HepG2 (cell line): ENCODE measurements at regions not wholly inside any gene's neighbourhood (a gene's known extent, or its start where the extent isn't known, plus 50 kb on each side); places are given as distances from the start of the nearest gene placed in this dataset.

Experiments used
- ATAC-seq: fragments of 200-7000 bp; cut with Tn5 transposase; 3 replicates; pipeline ENCODE4 v1.9.1; 2020; ENCODE audit warnings: mild to moderate bottlenecking, moderate library complexity
- BruUV-seq: library from RNA; stranded (reverse); fragments of 400-500 nt; replicated peaks from 2 replicates; lab custom pipeline; 2021; lab: Mats Ljungman, UMichigan
- CTCF ChIA-PET: fragments of 300-600 bp; formaldehyde crosslinking; extraction: SDS; loops from one replicate; lab custom pipeline; 2021; ENCODE audit warnings: low total read pairs, inconsistent platforms, low intra/inter-chr PET ratio; lab: Yijun Ruan, JAX
- POLR2A ChIA-PET: fragments of 350-600 bp; sonication (Branson Sonifier 250); formaldehyde crosslinking; loops from one replicate; lab custom pipeline; 2020; ENCODE audit warnings: antibody characterized with exemption, inconsistent platforms; lab: Yijun Ruan, JAX
- DNase-seq: peaks from one replicate; pipeline ENCODE4 v3.0.0-alpha.2; 2015; ENCODE audit warnings: low spot score
- FAIRE-seq: peaks from 3 replicates; lab custom pipeline; 2011; peaks lifted over from hg19 to GRCh38; lab: Jason Lieb, UNC
- H2AFZ ChIP-seq: one replicate; pipeline ENCODE4 v1.6.1; 2011; ENCODE audit warnings: low read length, inconsistent platforms
- H3K27ac ChIP-seq: fragments of 300-600 bp; 3 replicates; pipeline ENCODE4 v1.8.0; 2011; ENCODE audit warnings: mixed run types, mild to moderate bottlenecking, mixed read lengths, low read length, inconsistent platforms; ENCODE audit not compliant: insufficient read depth; ENCODE audit errors: extremely low read length
- H3K27me3 ChIP-seq, 2 experiments: fragments of 200-600 bp in 1 of 2; 2 replicates in 1 of 2; 3 replicates in 1 of 2; pipeline versions ENCODE4 v1.6.0 to v1.8.0; 2011; ENCODE audit warnings: low read length in 2 of 2, mild to moderate bottlenecking in 2 of 2, moderate library complexity in 2 of 2, inconsistent platforms in 1 of 2; ENCODE audit not compliant: insufficient read depth in 2 of 2, control insufficient read depth in 1 of 2
- H3K36me3 ChIP-seq, 2 experiments: fragments of 200-600 bp in 1 of 2; replicated peaks in 1 of 2; 2 replicates in 1 of 2; 3 replicates in 1 of 2; pipeline versions ENCODE4 v1.5.1 to v1.8.0; 2011; ENCODE audit warnings: low read length in 2 of 2, inconsistent platforms in 1 of 2; ENCODE audit not compliant: insufficient read depth in 2 of 2, control insufficient read depth in 1 of 2
- H3K4me1 ChIP-seq: 2 replicates; pipeline ENCODE4 v1.5.1; 2012; ENCODE audit warnings: low read length, inconsistent platforms; ENCODE audit not compliant: insufficient read depth
- H3K4me2 ChIP-seq: 2 replicates; pipeline ENCODE4 v1.6.0; 2011; ENCODE audit warnings: low read depth, low read length, inconsistent platforms
- H3K4me3 ChIP-seq, 3 experiments: fragments of 200-600 bp in 1 of 3; sonication (generic), shearing (Covaris generic) in 1 of 3; replicated peaks in 1 of 3; 2 replicates each; pipeline ENCODE4 v1.5.1; 2011 to 2016; ENCODE audit warnings: low read length in 3 of 3, inconsistent platforms in 2 of 3, low read depth in 2 of 3, mild to moderate bottlenecking in 2 of 3, control low read depth in 1 of 3, mixed read lengths in 1 of 3; ENCODE audit not compliant: insufficient read depth in 1 of 3
- H3K79me2 ChIP-seq: one replicate; pipeline ENCODE4 v1.6.1; 2011; ENCODE audit warnings: low read length, inconsistent platforms; ENCODE audit not compliant: insufficient read depth
- H3K9ac ChIP-seq: 2 replicates; pipeline ENCODE4 v1.6.0; 2011; ENCODE audit warnings: mild to moderate bottlenecking, low read depth, low read length, inconsistent platforms; ENCODE audit not compliant: insufficient read depth
- H3K9me3 ChIP-seq: 2 replicates; pipeline ENCODE4 v1.5.1; 2012; ENCODE audit warnings: mild to moderate bottlenecking, low read length
- H4K20me1 ChIP-seq: 2 replicates; pipeline ENCODE4 v1.6.0; 2011; ENCODE audit warnings: inconsistent platforms, mild to moderate bottlenecking, low read length, moderate library complexity; ENCODE audit not compliant: insufficient read depth
- ATAD3A ChIP-seq: sonication (generic); formaldehyde crosslinking; IDR thresholded peaks from 2 replicates; pipeline ENCODE4 v1.4.0; 2020; ENCODE audit warnings: missing genetic modification reagents
- GATAD1 ChIP-seq: IDR thresholded peaks from 2 replicates; pipeline ENCODE4 v1.6.1; 2016; ENCODE audit warnings: missing genetic modification reagents, missing compliant biosample characterization
- GPBP1L1 ChIP-seq: sonication (generic); formaldehyde crosslinking; IDR thresholded peaks from 2 replicates; pipeline ENCODE4 v1.5.0; 2020; ENCODE audit warnings: mild to moderate bottlenecking, missing genetic modification reagents
- MNT ChIP-seq: fragments of 450-650 bp; IDR thresholded peaks from 2 replicates; pipeline ENCODE4 v1.6.1; 2016
- RARG ChIP-seq: sonication (generic); formaldehyde crosslinking; IDR thresholded peaks from 2 replicates; pipeline ENCODE4 v1.4.0; 2020; ENCODE audit warnings: low read depth, mild to moderate bottlenecking, missing genetic modification reagents
- RBM22 ChIP-seq: fragments of 200-400 bp; formaldehyde crosslinking; optimal IDR thresholded peaks from 2 replicates; pipeline ENCODE3; 2017; ENCODE audit warnings: mild to moderate bottlenecking, low read length, moderate library complexity
- STAT6 ChIP-seq: sonication (generic); formaldehyde crosslinking; IDR thresholded peaks from 2 replicates; pipeline ENCODE4 v1.4.0; 2020; ENCODE audit warnings: missing genetic modification reagents, mild to moderate bottlenecking, borderline replicate concordance
- ZKSCAN1 ChIP-seq: fragments of 150-350 bp; IDR thresholded peaks from 2 replicates; pipeline ENCODE4 v1.6.1; 2014; ENCODE audit warnings: low read length
- ZNF724P ChIP-seq: sonication (generic); formaldehyde crosslinking; IDR thresholded peaks from 2 replicates; pipeline ENCODE4 v1.8.0; 2022; ENCODE audit warnings: missing genetic modification reagents, borderline replicate concordance
- WGBS: methylation state at CpG from one replicate; pipeline ENCODE4 v1.1.6; 2017; ENCODE audit warnings: low lambda C conversion rate; 5-methylcytosine and 5-hydroxymethylcytosine counted together
- in situ Hi-C: cut with HindIII; loops from 2 replicates; pipeline ENCODE4 v1.10.0; 2017; ENCODE audit warnings: low pct_unique_long_range_greater_than_20kb; ENCODE audit not compliant: extremely low pct_ligation_motif_present
- intact Hi-C: fragments of 100-400 bp; cut with micrococcal nuclease; formaldehyde crosslinking; loops from one replicate; pipeline ENCODE4 v1.10.0; 2022; ENCODE audit not compliant: unreplicated experiment
- TF ChIP-seq, protein P1 (sequence below): sonication (generic); formaldehyde crosslinking; IDR thresholded peaks from 2 replicates; pipeline ENCODE4 v1.5.0; 2020; ENCODE audit warnings: mild to moderate bottlenecking, missing genetic modification reagents

DNA sequence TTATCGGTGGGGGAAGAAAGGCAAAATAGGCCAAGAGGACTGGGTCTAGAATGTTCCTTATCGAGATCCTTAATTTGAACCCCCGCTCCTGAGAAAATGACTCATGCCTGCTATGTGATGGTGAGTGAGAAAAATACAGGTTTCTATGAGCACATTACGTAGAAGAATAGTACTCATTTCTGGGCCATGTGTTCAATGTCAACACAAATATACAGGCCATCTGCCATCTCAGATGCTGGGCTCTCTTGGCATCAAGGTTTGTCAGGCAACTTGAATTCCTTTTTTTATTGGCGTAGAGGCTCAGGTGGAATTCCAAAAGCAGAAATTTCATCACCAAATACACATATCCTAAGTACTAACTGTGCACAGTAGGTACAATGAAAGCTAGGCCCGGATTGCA is 81.4 kb upstream of the TRIM2 start:
- DNase-seq = no peak
- Histone ChIP-seq H3K79me2 (no peaks in the 10 kb centered on the region), H3K4me3 (no peak overlapping the region), H2AFZ (no peak overlapping the region), H3K9me3 (no peaks in the 10 kb centered on the region), H3K27me3 (no peaks in the 10 kb centered on the region; a peak in 1 of 5 replicates), H3K4me2 (no peak overlapping the region), H4K20me1 (no peaks in the 10 kb centered on the region), H3K36me3 (no peaks in the 10 kb centered on the region)
- POLR2A ChIA-PET = no interaction called here
- WGBS = 35% methylated on average over 6 of the region's 6 CpGs
- intact Hi-C loops = loop anchor here (10.0 kb wide), 1 partner anchor 58 kb away; no protein-coding TSS in a partner anchor
- no TSS peak for BruUV-seq
- 0 out of 2 replicates have a peak, but pooled peaks have one; percentile 19 for TF ChIP-seq ZKSCAN1
- TF ChIP-seq RARG (CRISPR knock-in tag) = no peak
- peak; percentile 61 for TF ChIP-seq MNT
- no peak for TF ChIP-seq ATAD3A (CRISPR knock-in tag)
- TF ChIP-seq, all 625 proteins: peak for 2
- CTCF ChIA-PET = no interaction called here
- H3K4me1 ChIP-seq = peaks cover 25% of the 10 kb centered on the region
- no peak for ATAC-seq
- in situ Hi-C loops = no loop called here
- no peak overlapping the region for H3K27ac ChIP-seq
- H3K9ac ChIP-seq = no peak overlapping the region
- no peak for FAIRE-seq

GRCh38 chr4:153126137-153126536 is 78.1 kb upstream of the TRIM2 start:
- no peaks in the 10 kb centered on the region for H3K79me2 ChIP-seq
- H3K27ac ChIP-seq = no peak overlapping the region
- no peak for FAIRE-seq
- H3K9me3 ChIP-seq = no peaks in the 10 kb centered on the region
- no peak for DNase-seq
- no peaks in the 10 kb centered on the region for H4K20me1 ChIP-seq
- no peak overlapping the region for H3K4me2 ChIP-seq
- no peak overlapping the region for H3K4me3 ChIP-seq
- H3K36me3 ChIP-seq = no peaks in the 10 kb centered on the region
- POLR2A ChIA-PET = no interaction called here
- peaks cover 25% of the 10 kb centered on the region for H3K4me1 ChIP-seq
- intact Hi-C loops (loop anchor here (5.0 to 10.0 kb wide), 3 partner anchors 61 to 349 kb away; partner anchors contain the start of genes ARFIP1, FHDC1 and TIGD4), in situ Hi-C loops (loop anchor here (5.0 kb wide), 2 partner anchors 44 to 279 kb away; no protein-coding TSS in a partner anchor)
- no peak for ATAC-seq
- WGBS = 59% methylated on average over 3 of the region's 4 CpGs
- no peak overlapping the region for H2AFZ ChIP-seq
- no peak overlapping the region for H3K9ac ChIP-seq
- CTCF ChIA-PET = interaction anchor here (2.7 kb wide), 1 partner anchor 42 kb away, joined by 51 read pairs; no protein-coding TSS in a partner anchor
- no TSS peak for BruUV-seq
- H3K27me3 ChIP-seq = no peaks in the 10 kb centered on the region; a peak in 1 of 5 replicates
- TF ChIP-seq STAT6 (CRISPR knock-in tag) (no peak), GATAD1 (CRISPR knock-in tag) (no peak), RBM22 (no peak), GPBP1L1 (CRISPR knock-in tag) (no peak), ZNF724P (no peak)
- TF ChIP-seq, protein P1, sequence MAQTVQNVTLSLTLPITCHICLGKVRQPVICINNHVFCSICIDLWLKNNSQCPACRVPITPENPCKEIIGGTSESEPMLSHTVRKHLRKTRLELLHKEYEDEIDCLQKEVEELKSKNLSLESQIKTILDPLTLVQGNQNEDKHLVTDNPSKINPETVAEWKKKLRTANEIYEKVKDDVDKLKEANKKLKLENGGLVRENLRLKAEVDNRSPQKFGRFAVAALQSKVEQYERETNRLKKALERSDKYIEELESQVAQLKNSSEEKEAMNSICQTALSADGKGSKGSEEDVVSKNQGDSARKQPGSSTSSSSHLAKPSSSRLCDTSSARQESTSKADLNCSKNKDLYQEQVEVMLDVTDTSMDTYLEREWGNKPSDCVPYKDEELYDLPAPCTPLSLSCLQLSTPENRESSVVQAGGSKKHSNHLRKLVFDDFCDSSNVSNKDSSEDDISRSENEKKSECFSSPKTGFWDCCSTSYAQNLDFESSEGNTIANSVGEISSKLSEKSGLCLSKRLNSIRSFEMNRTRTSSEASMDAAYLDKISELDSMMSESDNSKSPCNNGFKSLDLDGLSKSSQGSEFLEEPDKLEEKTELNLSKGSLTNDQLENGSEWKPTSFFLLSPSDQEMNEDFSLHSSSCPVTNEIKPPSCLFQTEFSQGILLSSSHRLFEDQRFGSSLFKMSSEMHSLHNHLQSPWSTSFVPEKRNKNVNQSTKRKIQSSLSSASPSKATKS (CRISPR knock-in tag) = no peak
